NCI-H748 (cell line): ENCODE measurements at regions not wholly inside any gene's neighbourhood (a gene's known extent, or its start where the extent isn't known, plus 50 kb on each side); places are given as distances from the start of the nearest gene placed in this dataset.

Experiments
- DNase-seq: peaks from one replicate; lab custom pipeline; 2025; ENCODE audit not compliant: unreplicated experiment; lab: John Stamatoyannopoulos, UW

GRCh38 chr10:28077889-28078288 is 79.0 kb upstream of the ODAD2 start:
- no peak for DNase-seq

GRCh38 chr10:28075424-28075823 is 76.5 kb upstream of the ODAD2 start:
- no peak for DNase-seq

- DNase-seq: no peak
Measured at GRCh38 chr10:28072573-28072972, 73.7 kb upstream of the ODAD2 start.

GRCh38 chr10:28060031-28060607 is 61.2 kb upstream of the ODAD2 start:
- no peak for DNase-seq

GRCh38 chr10:28058746-28059145 is 59.9 kb upstream of the ODAD2 start:
- no peak for DNase-seq

- no peak for DNase-seq
Measured at GRCh38 chr10:28054228-28054860, 55.5 kb upstream of the ODAD2 start.

- DNase-seq: no peak
Measured at GRCh38 chr10:28049286-28049685, 50.4 kb upstream of the ODAD2 start.
